ENCODE measurements at regions not wholly inside any gene's neighbourhood (a gene's known extent, or its start where the extent isn't known, plus 50 kb on each side); places are given as distances from the start of the nearest gene placed in this dataset.

GRCh38 chr14:58942516-58942915, 246.0 kb upstream of the DAAM1 start:
- TF ChIP-seq CTCF (IDR thresholded peaks at IDR 0.05), result no peak
- TF ChIP-seq POLR2A (IDR thresholded peaks at IDR 0.05; ENCODE audit: low read depth), result no peak
- no peak for TF ChIP-seq POLR2AphosphoS5 (IDR thresholded peaks at IDR 0.05)
- no peak for TF ChIP-seq EP300 (IDR thresholded peaks at IDR 0.05)
